AG08395 (cell line): ENCODE measurements at regions not wholly inside any gene's neighbourhood (a gene's known extent, or its start where the extent isn't known, plus 50 kb on each side); places are given as distances from the start of the nearest gene placed in this dataset.
"Not testable (repeated sequence)": the region's sequence is repeated elsewhere in the genome, so short reads cannot be mapped to it uniquely, and the experiment has no call there.

Experiments
- DNase-seq: peaks from one replicate; pipeline ENCODE4 v3.0.0; 2012; ENCODE audit warnings: mixed read lengths, low spot score

- DNase-seq: no peak
These were observed 78.3 kb upstream of the SLC16A7 start for GRCh38 chr12:59517522-59517921.

GRCh38 chr12:59500915-59501314, 94.9 kb upstream of the SLC16A7 start:
- no peak for DNase-seq

- no peak for DNase-seq
These were observed 95.5 kb upstream of the SLC16A7 start for GRCh38 chr12:59500335-59500734.

- DNase-seq: no peak
These were observed 96.1 kb upstream of the SLC16A7 start for GRCh38 chr12:59499774-59500173.

DNA sequence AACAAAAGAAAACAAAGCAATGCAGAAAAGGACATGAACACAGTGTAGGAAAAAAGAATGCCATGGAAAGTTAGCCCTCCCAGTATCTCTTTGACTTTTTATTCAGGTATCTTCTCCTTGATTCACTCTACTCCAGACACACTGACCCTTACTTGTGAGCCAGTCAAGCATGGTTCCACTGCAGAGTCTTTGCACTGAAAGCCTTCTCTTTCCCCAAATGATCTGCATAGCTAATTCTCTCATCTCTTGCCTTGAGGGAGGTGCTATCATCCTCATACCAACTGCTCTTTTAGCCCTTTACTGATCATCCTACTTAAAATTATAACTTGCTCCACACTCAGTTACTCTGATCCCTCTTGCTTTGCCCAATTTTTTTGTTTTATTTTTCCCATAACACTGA, 101.2 kb upstream of the SLC16A7 start:
- DNase-seq: no peak

DNA sequence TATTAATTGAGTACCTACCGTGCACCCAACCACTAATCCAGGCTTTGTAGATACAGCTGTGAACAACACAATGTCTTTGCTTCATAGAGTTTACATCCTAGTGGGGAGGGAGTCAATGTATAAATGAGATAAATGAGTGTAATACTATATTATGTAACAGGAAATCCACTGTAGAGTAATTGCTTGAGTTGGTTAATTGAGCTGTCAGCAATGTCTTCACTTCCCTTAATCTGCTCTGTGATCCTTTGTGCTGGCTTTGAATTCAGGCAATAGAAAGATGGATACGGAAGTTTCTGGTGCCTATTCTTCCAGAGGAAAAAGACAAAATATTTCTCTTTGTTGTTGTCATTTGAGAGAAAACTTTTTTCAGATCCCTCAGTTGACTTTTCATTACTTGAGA, 104.0 kb upstream of the SLC16A7 start:
- DNase-seq: no peak

GRCh38 chr12:59486827-59487226, 109.0 kb upstream of the SLC16A7 start:
- DNase-seq: no peak

DNA sequence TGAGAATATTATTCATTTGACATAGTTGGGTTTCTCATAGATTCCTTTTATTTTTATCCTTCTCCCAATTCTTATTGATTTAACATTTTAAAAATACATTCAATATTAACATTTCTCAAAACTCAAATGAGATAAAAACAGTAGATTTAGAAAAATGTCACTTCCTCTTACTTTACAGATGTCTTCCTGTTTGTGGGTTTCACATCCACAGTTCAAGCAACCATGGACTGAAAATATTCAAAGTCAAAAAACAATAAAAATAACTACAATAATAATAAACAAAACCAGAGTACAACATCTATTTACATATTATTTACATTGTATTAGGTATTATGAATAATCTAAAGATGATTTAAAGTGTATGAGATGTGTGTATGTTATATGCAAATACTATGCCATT, 111.3 kb upstream of the SLC16A7 start:
- DNase-seq: no peak

- not testable (repeated sequence) for DNase-seq
These were observed 121.6 kb upstream of the SLC16A7 start for GRCh38 chr12:59474236-59474635.

GRCh38 chr12:59472273-59472672, 123.6 kb upstream of the SLC16A7 start:
- no peak for DNase-seq

GRCh38 chr12:59459966-59460660, 135.7 kb upstream of the SLC16A7 start:
- DNase-seq: peak; percentile 31

DNA sequence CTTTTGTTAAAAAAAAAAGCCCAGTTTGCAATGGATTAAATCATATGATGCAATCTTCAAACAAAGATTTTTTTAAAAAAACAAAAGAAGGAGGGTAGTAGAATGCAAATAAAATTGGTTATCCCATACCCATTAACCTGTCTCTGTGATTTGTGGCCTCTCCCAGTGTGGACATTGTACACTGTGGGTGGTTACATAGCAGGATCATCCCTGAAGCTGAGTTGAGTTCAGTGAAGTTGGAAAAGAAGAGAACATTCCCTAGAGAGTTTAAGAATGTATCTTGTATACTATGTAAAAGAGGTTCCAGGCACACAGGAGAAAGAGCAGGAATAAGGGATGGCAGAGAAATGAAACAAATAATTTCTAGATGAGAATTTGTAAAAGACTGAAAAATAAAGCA, 142.4 kb upstream of the SLC16A7 start:
- DNase-seq: no peak

- peak; percentile 29 for DNase-seq
These were observed 143.1 kb upstream of the SLC16A7 start for GRCh38 chr12:59452746-59453145.

- DNase-seq: peak; percentile 85
These were observed 143.6 kb upstream of the SLC16A7 start for GRCh38 chr12:59452259-59452658.

DNA sequence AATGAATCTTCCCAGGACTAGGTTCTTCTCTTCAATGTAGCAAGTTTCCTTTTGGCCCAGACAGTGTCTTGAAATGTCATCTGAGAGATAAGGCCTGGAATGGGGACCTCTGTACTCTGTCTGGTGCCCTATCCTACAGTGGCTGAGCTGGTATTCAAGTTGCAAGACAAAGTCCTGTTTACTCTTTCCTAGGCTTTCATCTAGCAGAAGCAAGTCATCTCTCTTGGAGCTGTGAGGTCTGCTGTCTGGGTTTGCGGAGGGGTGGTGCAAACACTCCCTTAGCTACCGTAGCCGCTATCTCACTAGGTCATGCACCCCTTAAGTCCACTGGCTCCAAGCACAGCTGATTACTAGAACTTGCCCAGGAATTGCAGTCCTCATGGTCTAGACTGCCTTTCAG, 149.7 kb upstream of the SLC16A7 start:
- no peak for DNase-seq

GRCh38 chr12:59444932-59445331, 150.9 kb upstream of the SLC16A7 start:
- no peak for DNase-seq

DNA sequence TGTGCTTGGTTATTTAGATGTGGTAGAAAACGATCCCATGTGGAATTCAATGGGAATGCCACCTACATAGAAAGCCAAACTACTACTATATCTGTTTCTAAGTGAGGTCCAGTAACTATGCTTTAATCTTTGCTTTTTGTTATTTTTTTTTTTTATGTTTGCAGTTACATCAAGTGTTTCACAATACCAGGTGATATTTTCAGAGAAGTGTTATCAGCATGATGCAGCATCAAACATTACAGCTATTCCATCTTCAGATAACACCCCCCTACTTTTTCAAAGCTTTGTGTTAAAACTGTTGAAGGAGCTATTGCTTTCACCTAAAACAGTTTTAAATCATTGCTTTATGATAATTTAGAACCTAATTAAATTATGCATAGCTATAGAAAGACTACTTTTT, 163.8 kb upstream of the SLC16A7 start:
- no peak for DNase-seq

GRCh38 chr12:59431266-59431665, 164.6 kb upstream of the SLC16A7 start:
- no peak for DNase-seq

DNA sequence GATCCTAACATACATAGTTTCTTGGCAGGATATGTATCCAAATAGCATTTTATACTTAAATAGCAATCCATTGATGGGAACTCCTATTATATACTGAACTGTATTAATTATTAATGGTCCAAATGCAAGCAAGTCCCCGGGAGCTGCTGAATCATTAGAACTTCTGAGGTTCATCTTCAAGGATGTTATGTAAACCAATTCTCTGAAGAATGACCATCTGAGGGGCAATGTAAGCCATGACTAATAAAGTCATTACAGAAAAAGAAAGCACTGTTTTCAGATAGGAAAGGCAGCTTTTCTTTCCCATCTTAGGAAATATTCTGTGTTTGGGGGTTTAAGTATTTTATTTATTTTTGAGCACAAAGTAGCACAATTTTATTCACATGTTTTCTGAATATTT, 166.1 kb upstream of the SLC16A7 start:
- no peak for DNase-seq

DNA sequence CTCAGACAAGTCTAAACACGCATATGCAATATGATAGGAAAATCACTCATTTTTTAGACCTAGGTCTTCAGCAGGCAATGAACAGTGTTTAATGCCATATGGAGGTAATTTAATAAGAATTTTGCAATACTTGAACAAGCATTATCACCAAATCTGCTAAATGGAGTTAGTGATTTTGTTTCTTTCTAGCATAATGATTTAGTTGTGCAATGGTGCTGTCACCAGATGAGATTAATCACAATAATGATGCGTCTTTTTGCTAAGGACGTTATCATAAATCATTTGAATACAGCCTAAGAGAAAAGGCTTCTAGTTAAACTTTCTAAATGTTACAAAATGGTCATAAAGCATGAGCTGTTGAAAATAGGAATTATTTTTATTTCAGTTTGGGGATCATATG, 170.0 kb upstream of the SLC16A7 start:
- peak; percentile 11 for DNase-seq

DNA sequence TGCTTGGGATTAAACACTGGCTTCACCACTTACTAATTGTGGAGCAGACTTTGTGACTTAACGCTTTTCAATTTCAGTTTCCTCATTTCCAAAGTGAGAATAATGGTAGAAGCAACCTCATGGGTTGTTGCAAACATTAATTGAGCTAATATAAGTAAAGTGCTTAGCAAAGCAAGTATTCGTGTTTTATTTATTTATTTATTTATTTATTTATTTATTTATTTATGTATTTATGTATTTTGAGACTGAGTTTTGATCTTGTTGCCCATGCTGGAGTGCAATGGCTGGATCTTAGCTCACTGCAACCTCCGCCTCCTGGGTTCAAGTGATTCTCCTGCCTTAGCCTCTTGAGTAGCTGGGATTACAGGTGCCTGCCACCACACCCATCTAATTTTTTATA, 171.2 kb upstream of the SLC16A7 start:
- DNase-seq: not testable (repeated sequence)

- DNase-seq: no peak
These were observed 181.8 kb upstream of the SLC16A7 start for GRCh38 chr12:59414051-59414450.

DNA sequence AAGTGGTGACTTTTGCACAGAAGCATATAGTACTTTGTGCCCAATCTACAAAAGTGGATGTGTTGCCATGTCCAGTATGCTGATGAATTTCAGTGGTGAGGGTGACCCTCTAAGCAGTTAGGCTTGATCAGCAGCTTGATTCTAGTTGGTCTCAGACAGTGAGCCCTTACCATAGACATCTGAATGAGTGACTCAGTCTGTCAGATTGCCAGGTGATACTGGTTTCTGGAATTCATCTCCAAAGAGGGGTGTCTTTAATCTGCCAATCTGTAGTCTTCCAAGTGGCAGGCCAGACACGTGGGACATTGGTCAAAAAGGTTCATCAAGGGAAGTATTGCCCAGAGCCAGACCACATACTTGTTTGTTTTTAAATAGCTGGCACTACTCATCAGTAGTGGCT, 187.4 kb upstream of the SLC16A7 start:
- DNase-seq: peak; percentile 20

GRCh38 chr12:59407799-59408198, 188.0 kb upstream of the SLC16A7 start:
- no peak for DNase-seq

DNA sequence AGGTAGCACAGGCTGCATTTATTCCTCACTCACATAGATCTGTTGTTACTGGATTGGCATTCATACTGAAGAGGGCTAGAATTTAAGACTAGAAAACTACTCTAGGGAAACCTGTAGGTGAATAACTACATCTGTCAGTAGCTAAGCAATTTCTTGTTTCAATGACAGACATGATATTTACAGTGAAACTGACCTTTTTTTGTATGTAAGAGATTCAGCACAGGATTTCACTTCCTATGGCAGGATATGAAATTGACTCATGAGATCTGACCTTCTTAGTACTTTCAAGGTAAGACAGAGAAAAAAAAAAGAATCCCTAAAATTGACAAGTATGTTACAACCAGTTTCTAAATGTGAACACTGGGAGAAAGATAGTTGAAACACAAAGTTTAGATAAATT, 189.8 kb upstream of the SLC16A7 start:
- no peak for DNase-seq
